ACHN (cell line): ENCODE measurements at regions not wholly inside any gene's neighbourhood (a gene's known extent, or its start where the extent isn't known, plus 50 kb on each side); places are given as distances from the start of the nearest gene placed in this dataset.

Experiments
- DNase-seq: peaks from one replicate; pipeline ENCODE4 v3.0.0-alpha.2; 2015
- in situ Hi-C: cut with HindIII; loops from 2 replicates; pipeline ENCODE4 v1.10.0; 2017; ENCODE audit warnings: low sequenced_read_pairs, low pct_ligation_motif_present, low pct_unique_long_range_greater_than_20kb

GRCh38 chr11:116698080-116698479 is 74.7 kb downstream of the BUD13 start:
- in situ Hi-C loops: no loop called here
- DNase-seq: no peak

- no peak for DNase-seq
- in situ Hi-C loops: no loop called here
Measured at GRCh38 chr11:116697639-116698038, 75.1 kb downstream of the BUD13 start.

GRCh38 chr11:116697011-116697410 is 75.8 kb downstream of the BUD13 start:
- DNase-seq: no peak

GRCh38 chr11:116696381-116696941 is 76.3 kb downstream of the BUD13 start:
- in situ Hi-C loops: no loop called here
- DNase-seq: no peak

More at GRCh38 chr11:116697011-116697410, 75.8 kb downstream of the BUD13 start:
- in situ Hi-C loops: no loop called here

GRCh38 chr11:116695657-116696254 is 77.0 kb downstream of the BUD13 start:
- DNase-seq: no peak
- in situ Hi-C loops: no loop called here

- no peak for DNase-seq
- in situ Hi-C loops: no loop called here
Measured at GRCh38 chr11:116694815-116695590, 77.8 kb downstream of the BUD13 start.

- DNase-seq: no peak
- in situ Hi-C loops: no loop called here
Measured at GRCh38 chr11:116694349-116694725, 78.5 kb downstream of the BUD13 start.

- in situ Hi-C loops: no loop called here
- no peak for DNase-seq
Measured at GRCh38 chr11:116693593-116694348, 79.0 kb downstream of the BUD13 start.

GRCh38 chr11:116693102-116693570 is 79.7 kb downstream of the BUD13 start:
- in situ Hi-C loops: no loop called here

GRCh38 chr11:116692318-116693101 is 80.3 kb downstream of the BUD13 start:
- in situ Hi-C loops: no loop called here
- DNase-seq: no peak

More at GRCh38 chr11:116693102-116693570, 79.7 kb downstream of the BUD13 start:
- DNase-seq: no peak

- peak; percentile 33 for DNase-seq
- in situ Hi-C loops: no loop called here
Measured at GRCh38 chr11:116691771-116692177, 81.0 kb downstream of the BUD13 start.

- DNase-seq: no peak
- in situ Hi-C loops: no loop called here
Measured at GRCh38 chr11:116690611-116691010, 82.2 kb downstream of the BUD13 start.

- DNase-seq: no peak
- in situ Hi-C loops: no loop called here
Measured at GRCh38 chr11:116689413-116690127, 83.2 kb downstream of the BUD13 start.

GRCh38 chr11:116688202-116688540 is 84.6 kb downstream of the BUD13 start:
- in situ Hi-C loops: no loop called here
- DNase-seq: no peak

- in situ Hi-C loops: no loop called here
- no peak for DNase-seq
Measured at GRCh38 chr11:116687458-116688201, 85.2 kb downstream of the BUD13 start.

GRCh38 chr11:116686866-116687265 is 85.9 kb downstream of the BUD13 start:
- no peak for DNase-seq
- in situ Hi-C loops: no loop called here

- in situ Hi-C loops: no loop called here
- no peak for DNase-seq
Measured at GRCh38 chr11:116683982-116684381, 88.8 kb downstream of the BUD13 start.
